SK-MEL-5 (cell line): ENCODE measurements at regions not wholly inside any gene's neighbourhood (a gene's known extent, or its start where the extent isn't known, plus 50 kb on each side); places are given as distances from the start of the nearest gene placed in this dataset.
"Not testable (repeated sequence)": the region's sequence is repeated elsewhere in the genome, so short reads cannot be mapped to it uniquely, and the experiment has no call there.

ENCODE experiments used
- DNase-seq: peaks from one replicate; pipeline ENCODE4 v3.0.0-alpha.2; 2016; ENCODE audit warnings: low read depth, low spot score
- in situ Hi-C: cut with HindIII; loops from 2 replicates; pipeline ENCODE4 v1.10.0; 2016; ENCODE audit warnings: low sequenced_read_pairs, high pct_unique_total_duplicates, low pct_unique_long_range_greater_than_20kb

DNA sequence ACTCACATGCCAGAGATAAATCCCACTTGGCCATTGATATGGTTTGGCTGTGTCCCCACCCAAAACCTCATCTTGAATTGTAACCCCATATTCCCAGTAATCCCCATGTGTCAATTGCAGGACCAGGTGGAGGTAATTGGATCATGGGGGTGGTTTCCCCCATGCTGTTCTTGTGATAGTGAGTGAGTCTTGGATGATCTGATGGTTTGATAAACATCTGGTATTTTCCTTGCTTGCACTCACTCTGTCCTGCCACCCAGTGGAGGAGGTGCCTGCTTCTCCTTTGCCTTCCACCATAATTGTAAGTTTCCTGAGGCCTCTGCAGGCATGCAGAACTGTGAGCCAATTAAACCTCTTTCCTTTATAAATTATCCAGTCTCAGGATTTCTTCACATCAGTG lies 50.4 kb upstream of the B3GAT2 start:
- in situ Hi-C loops: not testable (repeated sequence)
- peak; percentile 10 for DNase-seq

DNA sequence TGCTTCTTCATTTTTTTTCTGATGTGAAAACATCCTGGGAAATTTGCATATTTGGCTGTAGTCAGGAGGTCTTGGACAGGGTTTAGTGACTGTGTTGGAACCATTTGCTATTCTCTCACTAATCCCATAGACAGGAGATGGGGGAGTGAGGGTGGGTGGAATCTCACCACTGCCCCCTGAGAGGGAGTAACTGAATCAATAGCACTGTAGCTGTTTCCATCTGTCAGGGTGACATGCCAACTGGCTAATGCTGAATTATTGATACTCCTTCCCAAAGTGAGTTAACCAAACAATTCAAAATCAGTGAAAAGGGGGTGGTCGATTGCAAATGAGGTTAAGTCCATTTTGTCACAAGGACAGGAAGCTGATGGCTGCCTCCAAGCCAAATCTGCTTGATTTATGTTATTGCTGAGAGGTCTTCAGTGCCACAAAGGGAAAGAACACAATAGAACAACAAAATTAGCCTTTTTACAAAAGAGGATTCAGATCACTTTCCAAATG lies 55.1 kb upstream of the B3GAT2 start:
- DNase-seq: no peak
- in situ Hi-C loops: no loop called here

DNA sequence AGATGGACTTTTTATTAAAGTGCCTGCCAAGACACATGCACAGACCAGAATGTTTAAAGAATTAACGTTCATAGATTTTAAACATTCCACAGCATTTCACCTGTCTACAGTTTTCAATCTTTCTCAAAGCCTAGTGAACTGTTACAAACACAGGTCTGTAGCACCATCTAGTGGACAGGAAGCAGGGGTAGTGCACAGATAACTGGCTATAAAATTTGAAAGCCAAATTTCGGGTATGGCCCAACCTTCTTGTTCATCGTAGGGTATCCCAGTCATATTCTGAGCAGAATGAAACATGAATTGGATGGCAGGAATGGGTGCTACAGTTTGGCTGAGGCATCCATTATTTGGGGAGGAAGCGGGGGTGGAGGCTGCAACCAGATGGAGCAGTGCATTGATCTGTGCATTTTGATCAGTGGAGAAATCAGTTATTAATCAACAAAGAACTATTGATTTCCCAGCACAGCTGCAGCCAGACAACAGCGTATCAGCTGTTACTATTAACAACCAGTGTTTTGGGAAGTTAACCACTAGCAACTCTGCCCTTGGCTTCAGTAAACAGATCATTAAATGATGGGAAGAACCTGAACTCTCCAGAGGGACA lies 56.1 kb upstream of the B3GAT2 start:
- DNase-seq: peak; percentile 75
- in situ Hi-C loops: no loop called here

GRCh38 chr6:71015392-71015791 lies 58.5 kb upstream of the B3GAT2 start:
- in situ Hi-C loops: no loop called here
- no peak for DNase-seq

GRCh38 chr6:71028236-71028876 lies 71.5 kb upstream of the B3GAT2 start:
- in situ Hi-C loops: no loop called here

DNA sequence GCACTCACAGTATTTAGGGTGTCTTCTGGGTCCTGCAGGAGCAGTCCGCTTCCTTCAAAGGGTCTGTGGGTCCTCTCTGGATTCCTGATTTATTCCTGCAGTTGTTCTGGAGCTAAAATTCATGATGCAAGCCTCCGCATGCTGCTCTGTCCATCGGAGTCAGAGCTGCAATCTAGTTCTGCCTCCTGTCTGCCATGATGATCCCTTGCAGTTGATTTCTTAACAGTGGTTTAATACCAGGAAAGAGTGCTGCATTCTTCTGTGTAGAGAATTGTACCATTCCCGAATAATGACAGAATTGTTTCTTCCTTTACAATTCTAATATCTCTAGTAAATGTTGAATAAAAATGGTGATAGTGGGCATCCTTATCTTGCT lies 72.0 kb upstream of the B3GAT2 start:
- no peak for DNase-seq
- in situ Hi-C loops: no loop called here

More at GRCh38 chr6:71028236-71028876, 71.5 kb upstream of the B3GAT2 start:
- DNase-seq: no peak

DNA sequence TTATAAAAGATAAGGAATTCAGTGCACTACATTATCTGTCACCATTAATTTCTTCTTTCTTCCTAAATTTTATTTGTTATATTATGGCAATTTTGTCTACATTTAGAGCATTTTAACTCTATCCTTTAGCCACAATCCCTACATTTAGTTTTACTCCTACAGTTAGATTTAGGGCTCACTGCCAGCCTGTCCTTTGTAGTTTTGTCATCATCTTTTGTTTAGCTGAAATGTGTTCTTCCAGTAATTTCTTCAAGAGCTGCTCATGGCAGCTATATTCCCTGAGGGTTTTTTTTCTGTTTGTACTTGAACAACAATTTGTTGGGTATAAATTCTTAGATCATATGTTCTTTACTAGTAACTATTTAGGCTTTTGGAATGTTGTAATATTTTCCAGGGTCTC lies 72.7 kb upstream of the B3GAT2 start:
- in situ Hi-C loops: no loop called here
- DNase-seq: no peak

GRCh38 chr6:71031912-71032311 lies 75.1 kb upstream of the B3GAT2 start:
- DNase-seq: no peak
- in situ Hi-C loops: no loop called here

- in situ Hi-C loops: no loop called here
- no peak for DNase-seq
These were observed 76.3 kb upstream of the B3GAT2 start for GRCh38 chr6:71033171-71033570.

DNA sequence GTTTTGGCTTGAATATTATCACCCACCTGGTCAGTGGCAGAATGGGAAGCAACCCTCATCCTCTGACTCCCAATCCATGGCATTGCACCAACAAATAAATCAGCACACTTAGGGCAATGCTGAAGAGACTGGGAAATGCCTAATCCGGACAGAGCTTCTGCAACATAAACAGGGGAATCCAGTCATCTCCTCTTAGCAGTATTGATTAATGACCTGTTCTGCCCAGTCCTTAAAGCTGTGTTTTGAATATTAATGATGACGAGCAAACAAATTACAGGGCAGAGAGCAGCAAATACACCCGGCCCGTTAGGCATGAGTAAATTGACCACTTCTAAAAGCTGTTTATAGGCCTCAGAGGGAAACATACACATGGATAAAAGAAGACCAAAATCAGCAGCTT lies 77.0 kb upstream of the B3GAT2 start:
- in situ Hi-C loops: no loop called here
- DNase-seq: no peak

DNA sequence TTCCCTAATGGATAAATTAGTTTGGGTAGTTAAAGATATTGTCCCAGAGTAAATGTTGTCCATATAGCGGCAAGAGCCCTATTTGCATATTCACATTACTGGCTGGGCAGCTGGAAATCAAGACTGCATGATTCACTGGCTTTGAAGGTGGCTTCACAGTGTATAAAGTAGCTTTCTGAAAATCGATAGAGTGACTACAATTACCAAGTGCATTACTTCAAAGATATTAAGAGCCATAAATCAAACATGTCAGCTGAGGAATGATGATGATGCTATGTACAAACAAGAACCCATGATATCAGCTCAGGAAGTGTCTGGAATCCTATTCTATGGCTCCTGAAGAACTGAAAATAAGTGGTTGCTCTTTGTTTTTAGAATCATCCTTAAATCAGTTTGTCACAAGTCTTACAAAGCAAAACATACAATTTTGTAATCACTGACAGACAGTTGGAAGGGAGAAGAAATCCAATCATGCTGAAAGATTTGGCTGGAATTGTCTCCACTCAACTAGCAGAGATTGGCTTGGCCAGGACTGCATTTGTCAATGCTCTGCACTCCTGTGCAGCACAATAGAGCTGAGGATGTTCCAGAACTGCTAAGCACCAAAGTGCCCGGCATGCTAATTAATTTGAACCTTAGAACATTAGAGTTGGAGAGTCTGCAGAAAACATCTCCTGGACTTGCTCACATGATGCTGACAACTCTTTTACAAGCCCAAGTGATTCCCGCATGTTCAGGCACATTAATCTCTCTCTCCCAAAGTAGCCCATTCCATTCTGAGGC lies 77.9 kb upstream of the B3GAT2 start:
- no peak for DNase-seq
- in situ Hi-C loops: no loop called here

GRCh38 chr6:71035871-71036270 lies 79.0 kb upstream of the B3GAT2 start:
- in situ Hi-C loops: no loop called here
- no peak for DNase-seq

GRCh38 chr6:71038711-71039344 lies 82.0 kb upstream of the B3GAT2 start:
- in situ Hi-C loops: no loop called here
- no peak for DNase-seq

- in situ Hi-C loops: no loop called here
- DNase-seq: no peak
These were observed 83.2 kb upstream of the B3GAT2 start for GRCh38 chr6:71040043-71040442.

- in situ Hi-C loops: no loop called here
These were observed 84.0 kb upstream of the B3GAT2 start for GRCh38 chr6:71040841-71041240.

DNA sequence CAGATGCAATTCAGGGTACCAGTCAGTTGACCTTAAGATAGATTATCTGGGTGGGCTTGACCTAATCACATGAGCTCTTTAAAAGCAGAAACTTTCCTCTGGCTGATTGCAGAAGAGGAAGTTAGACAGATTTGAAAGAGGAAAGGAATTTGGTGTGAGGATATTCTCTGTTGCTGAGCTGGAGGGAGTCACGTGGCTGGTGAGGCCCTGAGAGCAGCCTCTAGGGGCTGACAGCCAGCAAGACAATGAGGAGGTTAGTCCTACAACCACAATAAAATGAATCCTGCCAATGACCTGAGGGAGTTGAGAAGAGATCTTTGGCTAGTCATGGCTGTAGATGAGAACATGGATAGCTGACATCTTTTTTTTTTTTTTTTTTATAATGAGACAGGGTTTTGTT lies 87.0 kb upstream of the B3GAT2 start:
- peak; percentile 1 for DNase-seq
- in situ Hi-C loops: no loop called here

More at GRCh38 chr6:71040841-71041240, 84.0 kb upstream of the B3GAT2 start:
- no peak for DNase-seq

- in situ Hi-C loops: no loop called here
These were observed 87.9 kb upstream of the B3GAT2 start for GRCh38 chr6:71044753-71045152.

GRCh38 chr6:71045296-71045695 lies 88.4 kb upstream of the B3GAT2 start:
- DNase-seq: no peak

More at GRCh38 chr6:71044753-71045152, 87.9 kb upstream of the B3GAT2 start:
- no peak for DNase-seq

More at GRCh38 chr6:71045296-71045695, 88.4 kb upstream of the B3GAT2 start:
- in situ Hi-C loops: no loop called here
